ENCODE measurements at regions not wholly inside any gene's neighbourhood (a gene's known extent, or its start where the extent isn't known, plus 50 kb on each side); places are given as distances from the start of the nearest gene placed in this dataset.

DNA sequence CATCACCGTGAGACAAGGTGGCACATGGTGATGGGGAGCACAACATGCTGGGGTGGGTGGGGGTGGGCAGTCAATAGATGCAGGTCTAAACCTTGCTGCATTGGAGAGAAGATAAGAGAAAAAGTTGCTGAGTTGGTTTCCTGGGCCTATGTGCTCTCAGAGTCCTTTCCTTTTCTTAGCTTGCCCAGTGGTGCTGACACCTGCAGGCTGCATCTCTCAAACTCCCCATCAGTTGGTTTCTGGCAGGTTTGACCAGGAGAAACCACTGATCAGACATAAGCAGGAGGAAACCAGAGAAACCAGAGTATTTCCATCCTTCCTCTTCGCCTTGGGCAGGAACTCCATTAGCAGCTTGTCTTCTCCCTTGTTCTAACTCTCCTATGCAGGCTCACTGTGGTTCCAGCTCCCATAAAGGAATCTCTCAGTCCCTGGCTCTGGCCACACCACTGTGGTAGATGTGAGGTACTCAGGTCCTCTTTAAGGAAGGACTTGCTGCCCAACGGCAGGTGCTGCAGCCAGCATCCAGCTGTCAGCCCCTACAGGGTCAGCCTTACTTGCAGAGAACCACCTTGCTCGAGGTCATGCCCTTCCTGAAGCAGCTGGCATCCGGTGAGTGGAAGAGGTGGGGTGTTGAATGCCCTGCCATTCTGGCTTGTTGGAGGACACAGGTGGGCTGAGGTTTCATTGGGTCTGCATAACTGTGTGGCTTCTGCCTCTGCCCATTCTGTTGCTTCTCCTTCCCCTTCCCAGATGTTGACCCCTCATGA is 172.3 kb upstream of the ANKRD28 start:
- intact Hi-C loops (cut with micrococcal nuclease), result no loop called here
- CTCF ChIA-PET, result interaction anchor here (0.6 kb wide), 1 partner anchor 326 kb away, joined by 3 read pairs; no protein-coding TSS in a partner anchor
- no peaks in the 10 kb centered on the region for H3K36me3 Mint-ChIP-seq (ENCODE audit: low read depth)
- H3K4me1 Mint-ChIP-seq (ENCODE audit: low read depth), result no peaks in the 10 kb centered on the region
- no peak overlapping the region for H3K27ac Mint-ChIP-seq
- H3K9me3 Mint-ChIP-seq, result no peaks in the 10 kb centered on the region
- H3K4me3 Mint-ChIP-seq, result no peak overlapping the region
- H3K27me3 Mint-ChIP-seq (ENCODE audit: low read depth), result peaks cover 3% of the 10 kb centered on the region
- no peak for DNase-seq

DNA sequence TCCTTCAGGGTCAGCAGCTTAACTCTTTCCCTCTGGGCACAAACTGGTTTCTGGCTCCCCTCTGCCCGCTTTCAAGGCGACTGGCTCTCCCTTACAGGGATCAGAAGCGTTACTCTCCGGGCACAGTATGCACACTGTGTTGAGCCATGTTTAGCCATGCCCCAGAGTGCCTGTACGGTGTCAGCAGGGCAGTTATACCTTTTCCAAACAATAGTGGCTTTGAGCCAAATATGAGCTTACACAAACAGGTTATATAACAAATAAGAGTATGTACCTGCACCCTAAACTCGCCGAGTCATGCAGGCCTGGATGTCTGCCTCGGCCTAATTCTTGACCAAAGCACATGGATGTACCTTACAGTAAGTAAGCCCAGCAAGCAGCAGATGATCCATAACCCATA is 175.6 kb upstream of the ANKRD28 start:
- CTCF ChIA-PET, result no interaction called here
- no peaks in the 10 kb centered on the region for H3K9me3 Mint-ChIP-seq
- no peak for DNase-seq
- no peaks in the 10 kb centered on the region for H3K36me3 Mint-ChIP-seq (ENCODE audit: low read depth)
- H3K27me3 Mint-ChIP-seq (ENCODE audit: low read depth), result peaks cover 3% of the 10 kb centered on the region
- no peaks in the 10 kb centered on the region for H3K4me1 Mint-ChIP-seq (ENCODE audit: low read depth)
- H3K4me3 Mint-ChIP-seq, result no peak overlapping the region
- intact Hi-C loops (cut with micrococcal nuclease), result no loop called here
- no peak overlapping the region for H3K27ac Mint-ChIP-seq

DNA sequence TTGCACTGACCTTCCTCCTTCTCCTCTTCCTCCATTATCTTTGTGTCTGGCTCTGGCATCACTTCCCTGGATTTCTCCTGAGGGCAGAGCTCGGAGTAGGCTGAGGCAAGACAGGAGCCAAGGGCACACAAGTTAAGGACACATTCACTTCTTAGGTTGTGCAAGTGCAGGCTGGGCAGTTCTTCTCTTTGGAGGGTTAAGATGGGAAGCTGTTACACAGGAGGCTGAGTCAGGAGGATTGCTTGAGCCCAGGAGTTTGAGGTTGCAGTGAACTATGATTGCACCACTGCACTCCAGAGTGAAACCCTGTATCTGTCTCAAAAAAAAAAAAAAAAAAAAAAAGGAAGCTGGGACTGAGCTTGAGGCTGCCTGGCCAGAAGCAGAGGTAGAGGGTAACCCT is 176.2 kb upstream of the ANKRD28 start:
- no peak for DNase-seq
- CTCF ChIA-PET, result no interaction called here
- Mint-ChIP-seq H3K4me1 (ENCODE audit: low read depth) (no peaks in the 10 kb centered on the region), H3K9me3 (no peaks in the 10 kb centered on the region), H3K36me3 (ENCODE audit: low read depth) (no peaks in the 10 kb centered on the region), H3K4me3 (no peak overlapping the region), H3K27me3 (ENCODE audit: low read depth) (peaks cover 3% of the 10 kb centered on the region), H3K27ac (no peak overlapping the region)
- intact Hi-C loops (cut with micrococcal nuclease), result no loop called here

DNA sequence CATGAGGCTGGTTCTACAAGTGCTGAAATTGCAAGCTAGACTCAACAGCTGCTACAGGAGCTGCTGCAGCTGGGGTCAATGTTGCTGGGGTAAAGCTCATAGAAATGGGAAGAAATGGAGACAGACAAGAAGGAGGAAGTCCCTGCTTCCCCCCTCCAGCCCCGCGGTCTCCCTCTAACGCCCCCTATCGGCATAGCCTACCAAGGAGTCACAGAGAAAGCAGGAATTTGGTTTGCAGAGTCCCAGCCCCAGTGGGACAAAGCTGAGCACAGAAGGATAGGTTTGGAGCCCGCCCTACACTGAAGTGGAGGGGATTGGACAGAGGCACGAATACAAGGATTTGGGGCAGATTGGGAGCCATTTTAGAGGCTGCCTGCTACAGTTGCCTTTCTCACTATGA is 176.9 kb upstream of the ANKRD28 start:
- DNase-seq, result peak; percentile 8
- H3K27ac Mint-ChIP-seq, result no peak overlapping the region
- H3K36me3 Mint-ChIP-seq (ENCODE audit: low read depth), result no peaks in the 10 kb centered on the region
- CTCF ChIA-PET, result no interaction called here
- no peak overlapping the region for H3K4me3 Mint-ChIP-seq
- H3K27me3 Mint-ChIP-seq (ENCODE audit: low read depth), result peaks cover 3% of the 10 kb centered on the region
- H3K4me1 Mint-ChIP-seq (ENCODE audit: low read depth), result no peaks in the 10 kb centered on the region
- no peaks in the 10 kb centered on the region for H3K9me3 Mint-ChIP-seq
- intact Hi-C loops (cut with micrococcal nuclease), result no loop called here

DNA sequence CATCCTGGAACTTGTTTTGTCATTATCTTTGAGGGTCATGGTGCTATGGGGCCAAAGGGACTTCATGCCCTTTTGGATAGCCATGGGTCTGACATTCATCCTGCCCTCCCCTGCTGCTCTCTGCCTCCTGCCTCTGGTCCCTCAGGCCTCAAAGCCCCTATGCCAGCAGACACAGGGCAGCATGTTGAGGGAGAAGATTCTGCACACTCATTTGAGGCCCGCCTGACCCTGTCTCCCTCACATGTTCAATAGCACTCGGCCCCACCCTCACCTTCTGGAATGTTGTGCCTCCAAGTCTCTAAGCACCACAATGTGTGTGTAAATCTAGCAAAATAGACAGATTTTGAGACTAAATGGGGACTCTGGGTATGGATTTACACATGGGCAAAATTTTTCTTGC is 178.7 kb upstream of the ANKRD28 start:
- intact Hi-C loops (cut with micrococcal nuclease), result no loop called here
- Mint-ChIP-seq H3K4me3 (no peak overlapping the region), H3K36me3 (ENCODE audit: low read depth) (no peaks in the 10 kb centered on the region), H3K4me1 (ENCODE audit: low read depth) (no peaks in the 10 kb centered on the region), H3K27ac (no peak overlapping the region), H3K9me3 (no peaks in the 10 kb centered on the region), H3K27me3 (ENCODE audit: low read depth) (peaks cover 3% of the 10 kb centered on the region)
- no peak for DNase-seq
- CTCF ChIA-PET, result no interaction called here

DNA sequence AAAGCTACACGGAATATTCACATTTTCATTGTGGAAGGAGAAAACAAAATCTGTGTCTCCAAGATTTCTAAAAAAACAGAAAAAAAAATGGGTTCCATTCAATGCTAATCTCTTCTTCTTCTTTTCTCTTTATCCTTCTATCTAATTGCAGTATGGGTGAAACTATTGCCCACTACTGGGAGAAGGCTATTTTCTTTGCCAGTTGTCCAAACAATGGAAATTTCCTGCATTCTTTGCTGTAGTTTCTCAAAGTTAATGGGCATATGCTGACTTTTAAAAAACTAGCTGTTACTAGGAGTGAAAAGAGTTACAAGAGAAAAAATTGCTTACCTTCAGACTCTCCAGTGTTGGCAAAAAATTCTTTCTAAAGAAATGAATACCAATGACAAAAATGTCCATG is 179.3 kb upstream of the ANKRD28 start:
- intact Hi-C loops (cut with micrococcal nuclease), result no loop called here
- Mint-ChIP-seq H3K36me3 (ENCODE audit: low read depth) (no peaks in the 10 kb centered on the region), H3K27me3 (ENCODE audit: low read depth) (peaks cover 3% of the 10 kb centered on the region), H3K4me3 (no peak overlapping the region), H3K4me1 (ENCODE audit: low read depth) (no peaks in the 10 kb centered on the region), H3K27ac (no peak overlapping the region), H3K9me3 (no peaks in the 10 kb centered on the region)
- CTCF ChIA-PET, result no interaction called here
- no peak for DNase-seq

DNA sequence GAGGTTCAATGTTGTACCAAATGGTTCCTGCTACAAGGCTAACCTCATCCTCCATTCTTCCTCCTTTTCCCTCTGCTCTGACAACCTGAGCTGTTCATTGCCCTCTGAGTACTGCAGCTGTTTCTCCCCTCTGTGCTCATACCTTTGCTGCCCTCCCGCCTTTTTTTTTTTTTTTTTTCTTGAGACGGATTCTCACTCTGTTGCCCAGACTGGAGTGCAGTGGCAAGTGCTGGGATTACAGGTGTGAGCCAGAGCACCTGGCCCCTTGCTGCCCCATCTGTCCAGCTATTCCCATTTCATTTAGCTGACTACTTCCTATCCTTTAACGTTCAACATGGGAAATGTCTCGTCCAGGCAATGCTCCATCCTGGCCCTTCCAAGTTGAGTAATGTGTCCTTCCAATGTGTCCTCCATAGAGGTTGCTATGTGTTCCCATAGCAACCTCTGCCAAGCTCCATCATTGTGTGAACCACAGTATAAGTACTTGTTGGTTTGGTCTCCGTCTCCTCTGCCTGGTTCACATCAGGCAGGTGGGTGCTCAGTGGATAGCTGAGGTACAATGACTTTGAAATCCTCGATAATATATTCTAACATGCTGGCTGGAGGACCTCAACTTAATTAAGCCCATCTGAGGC is 179.9 kb upstream of the ANKRD28 start:
- DNase-seq, result no peak

DNA sequence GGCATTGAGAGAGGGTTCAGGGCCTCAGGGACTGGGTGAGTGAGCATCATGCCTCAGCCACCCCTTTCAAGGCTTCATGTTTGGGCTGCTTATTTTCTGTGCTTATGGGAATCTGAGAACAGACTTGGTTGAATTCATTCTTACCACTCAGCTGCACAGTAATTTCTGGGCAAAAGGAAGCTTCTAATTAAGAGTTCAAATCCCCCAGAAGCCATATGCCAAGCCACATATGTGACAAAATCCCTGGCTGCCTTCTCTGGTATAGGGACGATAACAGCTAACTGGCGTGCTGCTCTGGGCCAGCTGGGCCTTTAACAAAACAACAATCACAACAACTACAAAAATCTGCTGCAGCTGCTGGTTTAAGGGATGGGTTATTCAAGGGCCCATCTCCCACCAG is 181.0 kb upstream of the ANKRD28 start:
- no peak overlapping the region for H3K4me3 Mint-ChIP-seq
- H3K4me1 Mint-ChIP-seq (ENCODE audit: low read depth), result no peaks in the 10 kb centered on the region
- CTCF ChIA-PET, result no interaction called here
- intact Hi-C loops (cut with micrococcal nuclease), result no loop called here
- H3K27ac Mint-ChIP-seq, result no peak overlapping the region
- no peaks in the 10 kb centered on the region for H3K36me3 Mint-ChIP-seq (ENCODE audit: low read depth)
- H3K27me3 Mint-ChIP-seq (ENCODE audit: low read depth), result peaks cover 3% of the 10 kb centered on the region
- no peaks in the 10 kb centered on the region for H3K9me3 Mint-ChIP-seq
- DNase-seq, result no peak

More for the DNA sequence above, 179.9 kb upstream of the ANKRD28 start:
- CTCF ChIA-PET, result no interaction called here
- Mint-ChIP-seq H3K4me3 (no peak overlapping the region), H3K27ac (no peak overlapping the region), H3K27me3 (ENCODE audit: low read depth) (peaks cover 3% of the 10 kb centered on the region), H3K9me3 (no peaks in the 10 kb centered on the region), H3K4me1 (ENCODE audit: low read depth) (no peaks in the 10 kb centered on the region), H3K36me3 (ENCODE audit: low read depth) (no peaks in the 10 kb centered on the region)
- intact Hi-C loops (cut with micrococcal nuclease), result no loop called here

DNA sequence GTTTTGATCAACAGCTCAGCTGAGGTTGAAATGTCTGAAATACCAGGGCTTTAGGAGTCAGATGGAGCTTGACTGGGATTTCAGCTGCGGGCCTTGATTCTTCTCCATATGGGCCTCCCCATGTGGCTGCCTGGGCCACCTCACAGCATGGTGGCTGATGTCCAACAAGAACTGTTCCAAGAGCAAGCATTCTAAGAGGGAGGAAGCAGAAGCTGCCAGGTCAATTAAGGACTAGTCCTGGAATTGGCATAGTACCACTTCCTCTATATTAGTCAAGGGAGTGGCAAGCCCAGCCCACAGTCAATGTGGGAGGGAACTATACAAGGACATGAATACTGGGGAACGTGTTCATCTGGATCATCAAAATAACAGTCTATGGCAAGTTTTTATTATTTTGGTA is 181.7 kb upstream of the ANKRD28 start:
- Mint-ChIP-seq H3K36me3 (ENCODE audit: low read depth) (no peaks in the 10 kb centered on the region), H3K4me3 (no peak overlapping the region), H3K4me1 (ENCODE audit: low read depth) (no peaks in the 10 kb centered on the region), H3K27ac (no peak overlapping the region), H3K27me3 (ENCODE audit: low read depth) (peaks cover 3% of the 10 kb centered on the region), H3K9me3 (no peaks in the 10 kb centered on the region)
- no peak for DNase-seq
- intact Hi-C loops (cut with micrococcal nuclease), result no loop called here
- CTCF ChIA-PET, result no interaction called here

DNA sequence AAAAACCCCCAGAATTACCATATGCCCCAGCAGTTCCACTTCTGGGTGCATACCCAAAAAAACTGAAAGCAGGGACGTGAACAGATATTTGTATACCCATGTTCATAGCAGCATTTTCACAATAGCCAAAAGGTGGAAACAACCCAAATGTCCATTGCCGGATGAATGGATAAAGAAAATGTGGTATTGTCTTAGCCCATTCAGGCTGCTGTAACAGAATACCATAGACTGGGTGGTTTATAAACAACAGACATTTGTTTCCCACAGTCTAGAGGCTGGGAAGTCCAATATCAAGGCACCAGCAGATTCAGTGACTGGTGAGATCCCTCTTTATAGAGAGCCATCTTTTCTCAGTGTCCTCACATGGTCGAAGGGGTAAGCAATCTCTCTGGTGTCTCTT is 182.1 kb upstream of the ANKRD28 start:
- Mint-ChIP-seq H3K4me3 (no peak overlapping the region), H3K4me1 (ENCODE audit: low read depth) (no peaks in the 10 kb centered on the region), H3K27ac (no peak overlapping the region), H3K9me3 (no peaks in the 10 kb centered on the region), H3K36me3 (ENCODE audit: low read depth) (no peaks in the 10 kb centered on the region), H3K27me3 (ENCODE audit: low read depth) (no peaks in the 10 kb centered on the region)
- intact Hi-C loops (cut with micrococcal nuclease), result no loop called here
- no peak for DNase-seq
- CTCF ChIA-PET, result no interaction called here

DNA sequence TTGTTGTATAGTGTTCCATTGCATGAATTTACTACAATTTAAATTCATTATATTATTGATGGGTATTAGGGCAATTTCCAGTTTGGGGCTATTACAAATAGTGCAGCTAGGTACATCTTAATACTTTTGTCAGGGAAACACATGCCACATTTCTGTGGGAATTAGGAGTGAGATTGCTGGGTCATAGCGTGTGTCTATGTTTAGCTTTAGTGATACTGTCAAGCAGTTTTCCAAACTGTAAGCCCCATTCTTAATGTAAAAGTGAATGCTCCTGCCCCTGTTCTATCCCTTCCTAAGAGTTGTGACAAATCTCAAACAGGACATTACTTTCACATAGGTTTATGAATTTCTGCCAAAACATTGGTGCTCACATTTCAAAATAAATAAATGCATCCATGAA is 184.5 kb upstream of the ANKRD28 start:
- Mint-ChIP-seq H3K4me3 (no peak overlapping the region), H3K27ac (no peak overlapping the region), H3K9me3 (peaks cover 6% of the 10 kb centered on the region), H3K36me3 (ENCODE audit: low read depth) (no peaks in the 10 kb centered on the region), H3K27me3 (ENCODE audit: low read depth) (no peaks in the 10 kb centered on the region), H3K4me1 (ENCODE audit: low read depth) (no peaks in the 10 kb centered on the region)
- DNase-seq, result no peak
- CTCF ChIA-PET, result interaction anchor here (0.6 kb wide), 1 partner anchor 137 kb away, joined by 3 read pairs; no protein-coding TSS in a partner anchor
- intact Hi-C loops (cut with micrococcal nuclease), result no loop called here

DNA sequence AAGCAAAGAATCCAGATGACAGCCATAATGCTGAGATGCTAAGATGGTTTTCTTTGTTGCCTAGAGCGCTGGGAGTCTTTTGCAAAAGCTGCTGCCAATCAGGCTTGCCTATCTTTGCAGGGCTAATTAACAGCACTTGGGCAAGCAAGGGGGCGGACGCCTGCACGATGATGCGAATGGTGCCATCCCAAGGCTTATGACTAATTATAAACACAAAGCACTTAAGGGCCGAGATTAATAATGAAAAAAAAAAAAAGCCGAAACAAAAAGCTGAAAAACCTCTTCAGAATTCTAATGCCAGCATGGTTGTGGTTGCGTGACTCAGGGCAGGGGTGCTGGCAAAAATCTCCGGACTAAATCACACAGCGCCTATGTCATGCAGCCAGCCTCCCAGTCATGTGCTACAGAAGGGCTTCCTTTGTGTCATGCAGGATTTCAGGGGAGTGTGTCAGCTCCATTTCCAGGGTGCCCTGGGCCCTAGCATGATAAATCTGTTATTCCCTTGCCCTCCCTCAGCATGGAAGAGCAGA is 185.0 kb upstream of the ANKRD28 start:
- CTCF ChIA-PET, result no interaction called here
- no peaks in the 10 kb centered on the region for H3K36me3 Mint-ChIP-seq (ENCODE audit: low read depth)
- peaks cover 9% of the 10 kb centered on the region for H3K9me3 Mint-ChIP-seq

DNA sequence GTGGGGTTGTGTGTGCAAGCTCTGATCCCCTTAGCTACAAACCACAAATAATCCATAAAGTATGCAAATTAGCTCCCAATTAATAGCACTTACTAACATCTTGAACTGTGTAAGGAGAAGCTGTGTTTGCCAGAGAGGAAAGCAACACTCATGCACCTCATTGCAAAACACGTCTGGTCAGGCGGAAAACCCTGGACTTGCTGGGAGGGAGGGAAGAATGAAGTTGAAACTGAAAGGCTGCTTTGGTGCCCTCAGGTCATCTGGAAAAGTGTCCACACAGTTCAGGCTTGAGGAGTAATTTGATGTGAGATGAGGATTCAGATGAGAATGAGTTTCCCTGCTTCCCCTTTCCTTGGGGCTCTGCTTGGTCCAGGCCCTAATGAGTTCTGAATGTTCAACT is 185.5 kb upstream of the ANKRD28 start:
- no peak for DNase-seq
- Mint-ChIP-seq H3K4me3 (no peak overlapping the region), H3K27me3 (ENCODE audit: low read depth) (no peaks in the 10 kb centered on the region), H3K36me3 (ENCODE audit: low read depth) (no peaks in the 10 kb centered on the region), H3K4me1 (ENCODE audit: low read depth) (no peaks in the 10 kb centered on the region), H3K27ac (no peak overlapping the region), H3K9me3 (peaks cover 9% of the 10 kb centered on the region)
- intact Hi-C loops (cut with micrococcal nuclease), result no loop called here
- CTCF ChIA-PET, result no interaction called here

More for the DNA sequence above, 185.0 kb upstream of the ANKRD28 start:
- Mint-ChIP-seq H3K27me3 (ENCODE audit: low read depth) (no peaks in the 10 kb centered on the region), H3K4me3 (no peak overlapping the region), H3K27ac (no peak overlapping the region), H3K4me1 (ENCODE audit: low read depth) (no peaks in the 10 kb centered on the region)
- intact Hi-C loops (cut with micrococcal nuclease), result no loop called here
- DNase-seq, result no peak
